ENCODE measurements at regions not wholly inside any gene's neighbourhood (a gene's known extent, or its start where the extent isn't known, plus 50 kb on each side); places are given as distances from the start of the nearest gene placed in this dataset.

DNA sequence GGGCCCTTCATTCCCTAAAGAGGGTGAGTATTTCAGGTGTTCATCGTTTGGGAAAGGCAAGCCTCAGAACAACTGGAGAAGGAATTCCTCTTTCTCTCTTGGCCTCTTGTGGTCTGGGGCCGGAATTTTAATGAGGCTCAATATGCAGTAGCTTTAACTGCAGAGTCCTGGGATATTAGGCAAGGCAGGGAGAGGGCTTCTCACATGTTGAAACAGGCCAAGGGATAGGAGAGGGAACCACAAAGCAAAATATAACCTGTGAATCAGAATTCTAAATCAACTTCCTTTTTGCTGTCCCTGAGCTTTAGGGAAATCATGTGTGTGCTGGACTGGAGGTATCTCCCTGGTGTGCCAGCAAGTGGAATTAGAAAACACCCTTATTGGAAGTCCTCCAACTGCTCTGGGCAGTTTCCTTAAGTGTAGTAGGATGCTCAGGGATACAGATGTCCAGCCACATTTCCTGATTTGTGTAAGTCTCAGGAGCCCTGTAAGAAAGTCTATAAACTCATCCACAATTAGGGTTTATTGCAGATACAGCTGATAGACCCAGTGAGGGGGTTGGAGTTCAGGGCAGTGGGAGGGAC lies 215.8 kb upstream of the ZRANB2 start:
- POLR2A ChIA-PET = no interaction called here
- H3K9me3 ChIP-seq = no peaks in the 10 kb centered on the region
- no peaks in the 10 kb centered on the region for H4K20me1 ChIP-seq (ENCODE audit: insufficient read depth)
- H3K4me1 ChIP-seq (ENCODE audit: control insufficient read depth in 1 of 2, insufficient read depth in 2 of 2, low read depth in 1 of 2, low read length in 1 of 2) = no peaks in the 10 kb centered on the region; a peak in 1 of 4 replicates
- 10% methylated on average over 2 of the region's 2 CpGs for WGBS (ENCODE audit: low lambda C conversion rate)
- no peaks in the 10 kb centered on the region for H3K9me2 ChIP-seq
- H2AFZ ChIP-seq (ENCODE audit: low read depth) = no peak overlapping the region
- no peak overlapping the region for H3K9ac ChIP-seq
- H3K27me3 ChIP-seq (ENCODE audit: insufficient read depth) = no peaks in the 10 kb centered on the region
- CTCF ChIA-PET = no interaction called here
- H3K4me3 ChIP-seq (ENCODE audit: low read depth in 2 of 2, low read length in 1 of 2) = no peak overlapping the region
- H3K36me3 ChIP-seq (replicated peaks in 1 of 2; ENCODE audit: control insufficient read depth in 1 of 2, insufficient read depth in 2 of 2, low read length in 1 of 2) = no peaks in the 10 kb centered on the region
- H3K4me2 ChIP-seq = no peak overlapping the region
- H3F3A ChIP-seq (replicated peaks; ENCODE audit: insufficient read depth) = no peaks in the 10 kb centered on the region
- H3K27ac ChIP-seq (ENCODE audit: low read depth in 2 of 2, low read length in 1 of 2) = no peak overlapping the region
- no peak for DNase-seq
- no peak for TF ChIP-seq RXRA (IDR thresholded peaks at IDR 0.05; ENCODE audit: borderline replicate concordance, low read depth)
- TF ChIP-seq, protein P1, sequence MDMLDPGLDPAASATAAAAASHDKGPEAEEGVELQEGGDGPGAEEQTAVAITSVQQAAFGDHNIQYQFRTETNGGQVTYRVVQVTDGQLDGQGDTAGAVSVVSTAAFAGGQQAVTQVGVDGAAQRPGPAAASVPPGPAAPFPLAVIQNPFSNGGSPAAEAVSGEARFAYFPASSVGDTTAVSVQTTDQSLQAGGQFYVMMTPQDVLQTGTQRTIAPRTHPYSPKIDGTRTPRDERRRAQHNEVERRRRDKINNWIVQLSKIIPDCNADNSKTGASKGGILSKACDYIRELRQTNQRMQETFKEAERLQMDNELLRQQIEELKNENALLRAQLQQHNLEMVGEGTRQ (IDR thresholded peaks at IDR 0.05; ENCODE audit: borderline replicate concordance, low read depth, low read length) = no peak
- no peaks in the 10 kb centered on the region for H3K79me2 ChIP-seq (ENCODE audit: insufficient read depth)

DNA sequence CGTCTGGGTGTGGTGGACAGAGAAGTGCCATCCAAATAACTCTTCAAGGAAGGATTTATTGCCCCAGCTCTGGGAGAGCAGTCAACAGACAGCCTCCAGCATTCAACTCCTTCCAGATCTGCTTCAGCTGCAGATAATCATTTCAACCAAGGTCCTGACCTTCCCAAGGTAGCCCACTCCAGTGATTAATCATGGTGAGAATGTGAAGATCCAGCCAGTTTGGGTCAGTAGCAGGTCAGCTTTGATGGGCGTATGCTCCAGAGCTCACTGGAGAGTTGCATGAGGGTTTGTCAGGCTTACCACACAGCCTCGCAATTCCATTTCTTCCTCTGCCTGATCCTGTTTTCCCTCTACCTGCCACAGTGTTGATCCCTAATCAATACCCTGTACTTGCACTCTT lies 214.5 kb upstream of the ZRANB2 start:
- Histone ChIP-seq H3K36me3 (replicated peaks in 1 of 2; ENCODE audit: control insufficient read depth in 1 of 2, insufficient read depth in 2 of 2, low read length in 1 of 2) (no peaks in the 10 kb centered on the region), H3K9me3 (no peaks in the 10 kb centered on the region), H3K4me1 (ENCODE audit: control insufficient read depth in 1 of 2, insufficient read depth in 2 of 2, low read depth in 1 of 2, low read length in 1 of 2) (no peaks in the 10 kb centered on the region; a peak in 1 of 4 replicates), H3K4me2 (no peak overlapping the region), H3F3A (replicated peaks; ENCODE audit: insufficient read depth) (no peaks in the 10 kb centered on the region), H3K79me2 (ENCODE audit: insufficient read depth) (no peaks in the 10 kb centered on the region), H2AFZ (ENCODE audit: low read depth) (no peak overlapping the region), H4K20me1 (ENCODE audit: insufficient read depth) (no peaks in the 10 kb centered on the region), H3K27ac (ENCODE audit: low read depth in 2 of 2, low read length in 1 of 2) (no peak overlapping the region), H3K9ac (no peak overlapping the region), H3K9me2 (no peaks in the 10 kb centered on the region), H3K27me3 (ENCODE audit: insufficient read depth) (no peaks in the 10 kb centered on the region), H3K4me3 (ENCODE audit: low read depth in 2 of 2, low read length in 1 of 2) (no peak overlapping the region)
- TF ChIP-seq NRF1 (IDR thresholded peaks at IDR 0.05; ENCODE audit: low read depth, low read length) = no peak
- no peak for TF ChIP-seq RXRA (IDR thresholded peaks at IDR 0.05; ENCODE audit: borderline replicate concordance, low read depth)
- no peak for TF ChIP-seq RCOR1 (IDR thresholded peaks at IDR 0.05; ENCODE audit: low read length)
- TF ChIP-seq, protein P2, sequence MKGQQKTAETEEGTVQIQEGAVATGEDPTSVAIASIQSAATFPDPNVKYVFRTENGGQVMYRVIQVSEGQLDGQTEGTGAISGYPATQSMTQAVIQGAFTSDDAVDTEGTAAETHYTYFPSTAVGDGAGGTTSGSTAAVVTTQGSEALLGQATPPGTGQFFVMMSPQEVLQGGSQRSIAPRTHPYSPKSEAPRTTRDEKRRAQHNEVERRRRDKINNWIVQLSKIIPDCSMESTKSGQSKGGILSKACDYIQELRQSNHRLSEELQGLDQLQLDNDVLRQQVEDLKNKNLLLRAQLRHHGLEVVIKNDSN (IDR thresholded peaks at IDR 0.05; ENCODE audit: borderline replicate concordance, low read depth) = no peak
- TF ChIP-seq ELF1 (IDR thresholded peaks at IDR 0.05) = no peak
- no peak for TF ChIP-seq EZH2phosphoT487 (IDR thresholded peaks at IDR 0.05; ENCODE audit: borderline replicate concordance, low read depth)
- TF ChIP-seq SMC3 (IDR thresholded peaks at IDR 0.05; ENCODE audit: low read depth, low read length) = no peak
- TF ChIP-seq TCF12 (IDR thresholded peaks at IDR 0.05) = no peak
- TF ChIP-seq CHD2 (IDR thresholded peaks at IDR 0.05; ENCODE audit: low read length, partially characterized antibody) = no peak
- TF ChIP-seq MEF2A (IDR thresholded peaks at IDR 0.05; ENCODE audit: borderline replicate concordance, low read depth) = no peak
- no peak for TF ChIP-seq MXI1 (IDR thresholded peaks at IDR 0.05; ENCODE audit: low read depth, low read length)
- TF ChIP-seq EP300 (IDR thresholded peaks at IDR 0.05; ENCODE audit: borderline replicate concordance in 1 of 2, low read depth in 1 of 2, low read length in 1 of 2) = no peak
- TF ChIP-seq, protein P3, sequence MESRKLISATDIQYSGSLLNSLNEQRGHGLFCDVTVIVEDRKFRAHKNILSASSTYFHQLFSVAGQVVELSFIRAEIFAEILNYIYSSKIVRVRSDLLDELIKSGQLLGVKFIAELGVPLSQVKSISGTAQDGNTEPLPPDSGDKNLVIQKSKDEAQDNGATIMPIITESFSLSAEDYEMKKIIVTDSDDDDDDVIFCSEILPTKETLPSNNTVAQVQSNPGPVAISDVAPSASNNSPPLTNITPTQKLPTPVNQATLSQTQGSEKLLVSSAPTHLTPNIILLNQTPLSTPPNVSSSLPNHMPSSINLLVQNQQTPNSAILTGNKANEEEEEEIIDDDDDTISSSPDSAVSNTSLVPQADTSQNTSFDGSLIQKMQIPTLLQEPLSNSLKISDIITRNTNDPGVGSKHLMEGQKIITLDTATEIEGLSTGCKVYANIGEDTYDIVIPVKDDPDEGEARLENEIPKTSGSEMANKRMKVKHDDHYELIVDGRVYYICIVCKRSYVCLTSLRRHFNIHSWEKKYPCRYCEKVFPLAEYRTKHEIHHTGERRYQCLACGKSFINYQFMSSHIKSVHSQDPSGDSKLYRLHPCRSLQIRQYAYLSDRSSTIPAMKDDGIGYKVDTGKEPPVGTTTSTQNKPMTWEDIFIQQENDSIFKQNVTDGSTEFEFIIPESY (IDR thresholded peaks at IDR 0.05; ENCODE audit: borderline replicate concordance, low read depth) = no peak
- TF ChIP-seq REST (IDR thresholded peaks at IDR 0.05; ENCODE audit: low read depth, low read length) = no peak
- TF ChIP-seq GABPA (IDR thresholded peaks at IDR 0.05; ENCODE audit: low read depth) = no peak
- no peak for DNase-seq
- WGBS (ENCODE audit: low lambda C conversion rate) = 48% methylated on average over 3 of the region's 3 CpGs
- CTCF ChIA-PET = no interaction called here
- POLR2A ChIA-PET = no interaction called here
